ENCODE measurements at regions not wholly inside any gene's neighbourhood (a gene's known extent, or its start where the extent isn't known, plus 50 kb on each side); places are given as distances from the start of the nearest gene placed in this dataset.
A peak's percentile ranks its signal among the peaks of the same experiment; 100 is the strongest.
"Not testable (repeated sequence)": the region's sequence is repeated elsewhere in the genome, so short reads cannot be mapped to it uniquely, and the experiment has no call there.

DNA sequence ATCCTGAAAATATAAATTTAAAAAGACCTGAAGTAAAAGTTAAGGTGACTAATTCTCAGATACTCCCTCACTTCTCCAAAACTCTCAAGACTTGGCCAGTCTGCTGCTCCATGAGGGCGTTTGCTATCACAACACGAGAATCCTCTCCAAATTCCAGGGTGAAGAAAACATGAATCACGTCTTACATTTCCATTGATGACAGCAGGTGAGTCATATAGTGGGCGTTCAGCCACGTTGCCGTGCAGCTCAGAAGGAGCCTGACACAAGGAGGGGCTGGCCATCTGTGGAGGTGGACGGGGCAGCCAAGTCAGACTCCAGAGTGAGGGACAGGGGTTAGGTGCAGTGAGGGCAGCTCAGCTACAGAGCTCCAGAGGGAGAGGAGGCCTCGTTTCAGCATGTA is 555.1 kb upstream of the ADAMTS16 start:
- no peaks in the 10 kb centered on the region for H3K4me1 ChIP-seq
- no peak overlapping the region for H3K27ac ChIP-seq
- DNase-seq = peak in 1 of 2 donors; percentile 7
- no peaks in the 10 kb centered on the region for H3K36me3 ChIP-seq
- H3K4me3 ChIP-seq = no peak overlapping the region
- WGBS, 5 donors = 57 to 78% (median 72%) methylated on average over 8 of the region's 8 CpGs
- TF ChIP-seq POLR2A (IDR thresholded peaks at IDR 0.05) (no peak), POLR2AphosphoS5 (IDR thresholded peaks at IDR 0.05) (no peak), EP300 (IDR thresholded peaks at IDR 0.05) (no peak)
- TF ChIP-seq, protein P1, sequence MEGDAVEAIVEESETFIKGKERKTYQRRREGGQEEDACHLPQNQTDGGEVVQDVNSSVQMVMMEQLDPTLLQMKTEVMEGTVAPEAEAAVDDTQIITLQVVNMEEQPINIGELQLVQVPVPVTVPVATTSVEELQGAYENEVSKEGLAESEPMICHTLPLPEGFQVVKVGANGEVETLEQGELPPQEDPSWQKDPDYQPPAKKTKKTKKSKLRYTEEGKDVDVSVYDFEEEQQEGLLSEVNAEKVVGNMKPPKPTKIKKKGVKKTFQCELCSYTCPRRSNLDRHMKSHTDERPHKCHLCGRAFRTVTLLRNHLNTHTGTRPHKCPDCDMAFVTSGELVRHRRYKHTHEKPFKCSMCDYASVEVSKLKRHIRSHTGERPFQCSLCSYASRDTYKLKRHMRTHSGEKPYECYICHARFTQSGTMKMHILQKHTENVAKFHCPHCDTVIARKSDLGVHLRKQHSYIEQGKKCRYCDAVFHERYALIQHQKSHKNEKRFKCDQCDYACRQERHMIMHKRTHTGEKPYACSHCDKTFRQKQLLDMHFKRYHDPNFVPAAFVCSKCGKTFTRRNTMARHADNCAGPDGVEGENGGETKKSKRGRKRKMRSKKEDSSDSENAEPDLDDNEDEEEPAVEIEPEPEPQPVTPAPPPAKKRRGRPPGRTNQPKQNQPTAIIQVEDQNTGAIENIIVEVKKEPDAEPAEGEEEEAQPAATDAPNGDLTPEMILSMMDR (IDR thresholded peaks at IDR 0.05) = no peak
- H3K27me3 ChIP-seq = no peaks in the 10 kb centered on the region
- intact Hi-C loops (cut with DNase I; ENCODE audit: low total_unique reads) = no loop called here
- H3K9me3 ChIP-seq = peaks cover 0 to 22% (median 11%) of the 10 kb centered on the region in 4 donors

DNA sequence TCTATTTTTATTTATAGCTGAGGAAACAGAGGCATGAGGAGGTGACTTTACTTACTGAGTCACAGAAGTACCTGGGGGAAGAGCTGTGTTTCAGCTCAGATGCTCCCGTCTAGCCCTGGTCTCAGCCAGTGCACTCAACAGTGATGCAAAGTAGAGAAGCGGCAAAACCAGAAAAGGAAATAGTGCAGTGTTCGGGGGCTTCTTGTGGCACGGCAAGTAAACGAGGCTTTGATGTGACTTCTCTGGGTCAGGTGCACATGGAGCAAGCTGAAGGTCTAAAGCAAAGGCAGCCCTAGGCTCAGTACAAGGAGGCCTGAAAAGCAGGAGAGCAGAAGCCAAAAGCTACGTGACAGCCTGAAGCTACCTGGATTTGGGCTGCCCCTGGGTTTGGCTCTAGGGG is 526.7 kb upstream of the ADAMTS16 start:
- no peaks in the 10 kb centered on the region for H3K36me3 ChIP-seq
- no peaks in the 10 kb centered on the region for H3K27me3 ChIP-seq
- no peak for TF ChIP-seq EP300 (IDR thresholded peaks at IDR 0.05)
- TF ChIP-seq, protein P1 (IDR thresholded peaks at IDR 0.05) = no peak
- no peak for DNase-seq
- no peak overlapping the region for H3K27ac ChIP-seq
- intact Hi-C loops (cut with DNase I; ENCODE audit: low total_unique reads) = no loop called here
- WGBS, 5 donors = 77 to 88% (median 84%) methylated on average over 6 of the region's 6 CpGs
- H3K9me3 ChIP-seq = peaks cover 0 to 23% (median 9%) of the 10 kb centered on the region in 4 donors
- H3K4me3 ChIP-seq = no peak overlapping the region
- no peaks in the 10 kb centered on the region for H3K4me1 ChIP-seq

DNA sequence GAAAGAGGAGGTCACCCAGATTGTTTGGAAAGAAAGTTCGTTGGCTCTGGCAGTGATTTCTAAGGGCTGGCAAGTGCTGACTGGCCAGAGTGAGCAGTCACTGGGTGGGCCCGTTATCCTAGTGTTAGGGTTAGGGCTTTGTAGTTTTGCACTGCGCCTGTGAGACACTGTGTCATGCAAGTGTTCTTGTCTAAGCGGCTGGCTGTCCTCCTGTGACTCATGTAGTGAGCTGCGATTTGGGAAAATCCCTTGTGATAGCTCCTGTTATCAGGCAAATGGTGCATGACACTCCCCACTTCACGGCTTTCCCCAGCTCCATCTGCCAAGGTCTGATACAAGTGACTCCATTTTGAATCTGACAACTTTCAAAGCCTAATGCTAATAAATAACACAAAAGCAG is 526.0 kb upstream of the ADAMTS16 start:
- no peak overlapping the region for H3K4me3 ChIP-seq
- no peak overlapping the region for H3K27ac ChIP-seq
- no peaks in the 10 kb centered on the region for H3K4me1 ChIP-seq
- no peaks in the 10 kb centered on the region for H3K36me3 ChIP-seq
- no peak for TF ChIP-seq POLR2AphosphoS5 (IDR thresholded peaks at IDR 0.05)
- TF ChIP-seq, protein P1 (IDR thresholded peaks at IDR 0.05) = no peak
- no peak for TF ChIP-seq POLR2A (IDR thresholded peaks at IDR 0.05)
- no peak for TF ChIP-seq EP300 (IDR thresholded peaks at IDR 0.05)
- DNase-seq = no peak
- H3K27me3 ChIP-seq = no peaks in the 10 kb centered on the region
- 52 to 70% (median 61%) methylated on average over 6 of the region's 6 CpGs for WGBS, 5 donors
- intact Hi-C loops (cut with DNase I; ENCODE audit: low total_unique reads) = no loop called here
- peaks cover 0 to 18% (median 6%) of the 10 kb centered on the region in 4 donors for H3K9me3 ChIP-seq

DNA sequence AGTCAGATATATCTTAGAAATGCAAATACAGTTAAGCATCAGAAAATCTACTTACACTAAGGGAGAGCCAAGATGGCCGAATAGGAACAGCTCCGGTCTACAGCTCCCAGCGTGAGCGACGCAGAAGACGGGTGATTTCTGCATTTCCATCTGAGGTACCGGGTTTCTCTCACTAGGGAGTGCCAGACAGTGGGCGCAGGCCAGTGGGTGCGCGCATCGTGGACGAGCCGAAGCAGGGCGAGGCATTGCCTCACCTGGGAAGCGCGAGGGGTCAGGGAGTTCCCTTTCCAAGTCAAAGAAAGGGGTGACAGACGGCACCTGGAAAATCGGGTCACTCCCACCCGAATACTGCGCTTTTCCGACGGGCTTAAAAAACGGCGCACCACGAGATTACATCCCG is 524.8 kb upstream of the ADAMTS16 start:
- H3K27ac ChIP-seq; H3K27me3 ChIP-seq; intact Hi-C loops (cut with DNase I; ENCODE audit: low total_unique reads); H3K4me3 ChIP-seq; H3K36me3 ChIP-seq; DNase-seq; H3K4me1 ChIP-seq: not testable (repeated sequence)
- peaks cover 0 to 10% (median 3%) of the 10 kb centered on the region in 4 donors for H3K9me3 ChIP-seq
- 89 to 97% (median 94%) methylated on average over 12 to 25 of the region's 26 CpGs for WGBS, 5 donors

DNA sequence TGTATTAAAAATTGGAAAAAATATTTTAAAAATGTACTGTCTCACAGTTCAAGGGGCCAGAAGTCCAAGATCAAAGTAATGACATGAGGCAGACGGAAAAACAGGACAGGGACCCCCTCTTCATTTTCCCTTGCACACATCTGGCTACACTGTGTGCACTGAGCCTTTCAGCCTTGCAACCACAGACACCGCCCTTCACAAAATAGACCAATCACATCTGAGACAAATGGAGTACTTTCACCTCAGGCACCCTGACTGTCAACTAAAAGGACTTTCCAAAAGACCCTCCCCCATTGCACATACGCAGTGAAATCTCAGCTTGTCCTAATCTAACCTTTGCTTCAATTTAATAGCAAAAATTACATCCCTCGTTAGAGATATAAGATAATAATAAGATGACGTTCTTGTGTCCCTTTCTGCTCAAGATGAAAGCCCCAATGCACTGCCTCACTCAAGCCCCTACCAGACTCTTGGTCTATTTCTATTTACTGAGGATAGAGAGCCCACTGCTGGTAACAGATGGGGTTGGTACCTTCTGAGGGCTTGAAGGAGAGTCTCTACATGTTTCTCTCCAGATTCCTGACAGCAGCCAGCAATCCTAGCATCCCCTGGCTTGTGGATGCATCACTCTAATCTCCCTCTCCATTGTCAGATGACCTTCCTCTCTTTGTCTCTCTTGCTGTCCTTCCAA is 514.8 kb upstream of the ADAMTS16 start:
- H3K4me1 ChIP-seq = no peaks in the 10 kb centered on the region
- intact Hi-C loops (cut with DNase I; ENCODE audit: low total_unique reads) = no loop called here
- peaks cover 0 to 23% (median 9%) of the 10 kb centered on the region in 4 donors for H3K9me3 ChIP-seq
- no peak overlapping the region for H3K4me3 ChIP-seq
- TF ChIP-seq EP300 (IDR thresholded peaks at IDR 0.05) (no peak), POLR2A (IDR thresholded peaks at IDR 0.05) (no peak), POLR2AphosphoS5 (IDR thresholded peaks at IDR 0.05) (no peak)
- TF ChIP-seq, protein P1 (IDR thresholded peaks at IDR 0.05) = no peak
- no peaks in the 10 kb centered on the region for H3K27me3 ChIP-seq
- 75 to 86% (median 84%) methylated on average over 5 of the region's 5 CpGs for WGBS, 5 donors
- no peaks in the 10 kb centered on the region for H3K36me3 ChIP-seq
- DNase-seq = no peak
- H3K27ac ChIP-seq = no peak overlapping the region
